ENCODE measurements at regions not wholly inside any gene's neighbourhood (a gene's known extent, or its start where the extent isn't known, plus 50 kb on each side); places are given as distances from the start of the nearest gene placed in this dataset.

DNA sequence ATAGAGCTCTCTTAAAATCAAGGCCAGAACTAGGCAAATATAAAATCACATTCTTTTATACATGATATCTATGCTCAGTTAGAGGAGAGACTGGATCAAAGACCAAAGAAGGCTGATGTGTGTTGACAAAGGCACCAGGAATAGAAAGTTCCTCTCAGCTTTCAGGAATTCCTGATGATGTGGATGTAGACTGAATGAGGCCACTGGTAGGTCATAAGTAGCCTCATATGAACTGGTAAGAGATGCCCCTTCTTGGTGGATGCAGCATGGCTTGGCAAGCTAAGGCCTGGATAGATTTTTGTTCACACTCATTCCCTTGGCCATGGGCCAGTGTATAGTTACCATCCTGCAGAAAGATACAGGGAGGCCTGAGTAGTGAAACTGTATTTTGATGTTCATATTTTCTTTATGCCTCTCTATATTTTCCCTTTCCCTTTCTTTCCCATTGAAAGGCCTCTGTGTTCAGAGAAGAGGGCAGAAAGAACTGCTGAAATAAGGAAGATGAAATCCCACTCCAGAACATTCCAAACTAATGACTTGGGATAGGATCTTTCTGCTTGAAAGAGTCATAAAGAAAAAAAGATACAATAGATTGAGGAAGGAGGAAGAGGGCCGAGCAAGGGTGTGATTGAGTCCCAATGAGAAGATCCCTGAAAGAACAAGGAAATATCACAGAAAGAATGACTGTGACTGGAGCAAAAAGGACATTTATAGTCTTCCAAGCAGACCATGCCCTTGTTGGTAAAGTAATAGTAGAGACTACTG lies 2182.7 kb upstream of the PIK3C3 start:
- no peaks in the 10 kb centered on the region for H3K79me2 ChIP-seq (ENCODE audit: low read length)
- H3K4me1 ChIP-seq (ENCODE audit: insufficient read depth, low read length) = no peaks in the 10 kb centered on the region
- H3K4me2 ChIP-seq (ENCODE audit: low read length) = no peak overlapping the region
- intact Hi-C loops (cut with micrococcal nuclease) = no loop called here
- POLR2A ChIA-PET (ENCODE audit: unreplicated experiment) = no interaction called here
- ATAC-seq (no peak), DNase-seq (no peak)
- H3K36me3 ChIP-seq (ENCODE audit: low read depth, low read length) = no peaks in the 10 kb centered on the region
- CTCF ChIA-PET = no interaction called here
- no peak overlapping the region for H3K27ac ChIP-seq (ENCODE audit: low read length)
- H3F3A ChIP-seq (ENCODE audit: low read length, unreplicated experiment) = no peaks in the 10 kb centered on the region
- no peak overlapping the region for H3K9ac ChIP-seq (ENCODE audit: low read length)
- no peaks in the 10 kb centered on the region for H3K27me3 ChIP-seq (ENCODE audit: low read length)
- no peak overlapping the region for H3K4me3 ChIP-seq (ENCODE audit: low read length)
- no peaks in the 10 kb centered on the region for H3K9me2 ChIP-seq (replicated peaks; ENCODE audit: low read length)
- no peaks in the 10 kb centered on the region for H3K9me3 ChIP-seq (ENCODE audit: low read length)
- no peak for TF ChIP-seq EZH2phosphoT487 (IDR thresholded peaks at IDR 0.05; ENCODE audit: borderline replicate concordance, low read length)
- TF ChIP-seq, protein P1, sequence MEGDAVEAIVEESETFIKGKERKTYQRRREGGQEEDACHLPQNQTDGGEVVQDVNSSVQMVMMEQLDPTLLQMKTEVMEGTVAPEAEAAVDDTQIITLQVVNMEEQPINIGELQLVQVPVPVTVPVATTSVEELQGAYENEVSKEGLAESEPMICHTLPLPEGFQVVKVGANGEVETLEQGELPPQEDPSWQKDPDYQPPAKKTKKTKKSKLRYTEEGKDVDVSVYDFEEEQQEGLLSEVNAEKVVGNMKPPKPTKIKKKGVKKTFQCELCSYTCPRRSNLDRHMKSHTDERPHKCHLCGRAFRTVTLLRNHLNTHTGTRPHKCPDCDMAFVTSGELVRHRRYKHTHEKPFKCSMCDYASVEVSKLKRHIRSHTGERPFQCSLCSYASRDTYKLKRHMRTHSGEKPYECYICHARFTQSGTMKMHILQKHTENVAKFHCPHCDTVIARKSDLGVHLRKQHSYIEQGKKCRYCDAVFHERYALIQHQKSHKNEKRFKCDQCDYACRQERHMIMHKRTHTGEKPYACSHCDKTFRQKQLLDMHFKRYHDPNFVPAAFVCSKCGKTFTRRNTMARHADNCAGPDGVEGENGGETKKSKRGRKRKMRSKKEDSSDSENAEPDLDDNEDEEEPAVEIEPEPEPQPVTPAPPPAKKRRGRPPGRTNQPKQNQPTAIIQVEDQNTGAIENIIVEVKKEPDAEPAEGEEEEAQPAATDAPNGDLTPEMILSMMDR (conservative IDR thresholded peaks at IDR 0.05; ENCODE audit: low read depth, low read length) = no peak
- TF ChIP-seq EZH2 (IDR thresholded peaks at IDR 0.05; ENCODE audit: low read length, unreplicated experiment) = no peak
- BruUV-seq (replicated peaks) = no TSS peak
- H4K20me1 ChIP-seq (ENCODE audit: low read length) = no peaks in the 10 kb centered on the region
- no peak overlapping the region for H2AFZ ChIP-seq (ENCODE audit: low read length)

DNA sequence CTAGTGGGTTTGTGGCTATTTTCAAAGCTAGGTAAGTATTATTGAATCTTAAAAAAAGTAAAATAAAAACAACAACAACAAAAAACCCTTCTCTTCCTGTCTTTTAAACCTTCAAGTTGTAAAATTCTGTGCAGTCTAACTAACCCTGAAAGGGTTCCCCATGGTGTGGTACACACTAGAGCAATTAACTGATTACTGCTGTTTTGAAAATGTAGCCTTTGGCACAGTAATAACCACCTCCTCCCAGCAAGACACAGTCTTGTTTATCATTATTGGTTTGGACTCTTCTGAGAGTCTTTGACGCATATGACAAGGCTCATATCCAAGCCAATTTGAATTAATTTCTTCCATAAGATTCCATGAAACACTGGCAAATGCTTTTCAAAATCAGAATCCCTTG lies 2184.6 kb upstream of the PIK3C3 start:
- no peaks in the 10 kb centered on the region for H3K36me3 ChIP-seq (ENCODE audit: low read depth, low read length)
- CTCF ChIA-PET = no interaction called here
- no peaks in the 10 kb centered on the region for H3K9me2 ChIP-seq (replicated peaks; ENCODE audit: low read length)
- H3K4me1 ChIP-seq (ENCODE audit: insufficient read depth, low read length) = no peaks in the 10 kb centered on the region
- no peak overlapping the region for H2AFZ ChIP-seq (ENCODE audit: low read length)
- no peak overlapping the region for H3K27ac ChIP-seq (ENCODE audit: low read length)
- H3K4me2 ChIP-seq (ENCODE audit: low read length) = no peak overlapping the region
- POLR2A ChIA-PET (ENCODE audit: unreplicated experiment) = no interaction called here
- H3F3A ChIP-seq (ENCODE audit: low read length, unreplicated experiment) = no peaks in the 10 kb centered on the region
- H3K9ac ChIP-seq (ENCODE audit: low read length) = no peak overlapping the region
- H3K27me3 ChIP-seq (ENCODE audit: low read length) = no peaks in the 10 kb centered on the region
- BruUV-seq (replicated peaks) = no TSS peak
- TF ChIP-seq EZH2 (IDR thresholded peaks at IDR 0.05; ENCODE audit: low read length, unreplicated experiment) = no peak
- no peak for TF ChIP-seq EZH2phosphoT487 (IDR thresholded peaks at IDR 0.05; ENCODE audit: borderline replicate concordance, low read length)
- TF ChIP-seq, protein P1 (conservative IDR thresholded peaks at IDR 0.05; ENCODE audit: low read depth, low read length) = no peak
- no peaks in the 10 kb centered on the region for H3K79me2 ChIP-seq (ENCODE audit: low read length)
- ATAC-seq (no peak), DNase-seq (no peak)
- intact Hi-C loops (cut with micrococcal nuclease) = no loop called here
- no peak overlapping the region for H3K4me3 ChIP-seq (ENCODE audit: low read length)
- H4K20me1 ChIP-seq (ENCODE audit: low read length) = no peaks in the 10 kb centered on the region
- H3K9me3 ChIP-seq (ENCODE audit: low read length) = no peaks in the 10 kb centered on the region

DNA sequence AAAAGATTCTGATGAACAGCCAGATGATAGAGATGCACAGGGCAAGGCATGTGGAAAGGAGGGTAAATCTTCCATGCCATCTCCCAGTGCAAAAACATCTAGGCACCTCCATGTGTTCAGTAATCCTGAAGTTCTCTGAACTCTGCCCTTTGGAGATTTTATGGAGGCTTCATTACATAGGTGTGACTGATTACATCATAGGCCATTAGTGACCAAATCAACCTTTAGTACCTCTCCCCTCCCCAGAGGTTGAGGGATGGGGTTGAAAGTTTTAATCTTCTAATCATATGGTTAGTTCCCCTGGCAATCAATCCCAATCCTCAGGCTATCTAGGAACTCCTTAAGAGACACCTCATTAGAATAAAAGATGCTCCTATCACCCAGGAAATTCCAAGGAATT lies 2190.2 kb upstream of the PIK3C3 start:
- DNase-seq (no peak), ATAC-seq (no peak)
- no peak overlapping the region for H3K9ac ChIP-seq (ENCODE audit: low read length)
- no peaks in the 10 kb centered on the region for H3K36me3 ChIP-seq (ENCODE audit: low read depth, low read length)
- H3F3A ChIP-seq (ENCODE audit: low read length, unreplicated experiment) = no peaks in the 10 kb centered on the region
- H3K4me3 ChIP-seq (ENCODE audit: low read length) = no peak overlapping the region
- H3K27ac ChIP-seq (ENCODE audit: low read length) = no peak overlapping the region
- no peaks in the 10 kb centered on the region for H4K20me1 ChIP-seq (ENCODE audit: low read length)
- intact Hi-C loops (cut with micrococcal nuclease) = no loop called here
- H3K9me3 ChIP-seq (ENCODE audit: low read length) = no peaks in the 10 kb centered on the region
- TF ChIP-seq, protein P1 (conservative IDR thresholded peaks at IDR 0.05; ENCODE audit: low read depth, low read length) = no peak
- TF ChIP-seq EZH2phosphoT487 (IDR thresholded peaks at IDR 0.05; ENCODE audit: borderline replicate concordance, low read length) (no peak), EZH2 (IDR thresholded peaks at IDR 0.05; ENCODE audit: low read length, unreplicated experiment) (no peak)
- no peaks in the 10 kb centered on the region for H3K9me2 ChIP-seq (replicated peaks; ENCODE audit: low read length)
- no peaks in the 10 kb centered on the region for H3K4me1 ChIP-seq (ENCODE audit: insufficient read depth, low read length)
- H3K79me2 ChIP-seq (ENCODE audit: low read length) = no peaks in the 10 kb centered on the region
- no TSS peak for BruUV-seq (replicated peaks)
- POLR2A ChIA-PET (ENCODE audit: unreplicated experiment) = no interaction called here
- no peaks in the 10 kb centered on the region for H3K27me3 ChIP-seq (ENCODE audit: low read length)
- H3K4me2 ChIP-seq (ENCODE audit: low read length) = no peak overlapping the region
- H2AFZ ChIP-seq (ENCODE audit: low read length) = no peak overlapping the region
- CTCF ChIA-PET = no interaction called here
